H1 (cell line): ENCODE measurements at regions not wholly inside any gene's neighbourhood (a gene's known extent, or its start where the extent isn't known, plus 50 kb on each side); places are given as distances from the start of the nearest gene placed in this dataset.

Experiments
- CTCF ChIA-PET: fragments of 300-600 bp; sonication (Branson Sonifier 250); formaldehyde crosslinking; loops from one replicate; lab custom pipeline; 2021; ENCODE audit not compliant: partially characterized antibody; lab: Charles Lee
- POLR2A ChIA-PET: fragments of 300-600 bp; sonication (Branson Sonifier 250); formaldehyde crosslinking; loops from one replicate; lab custom pipeline; 2021; ENCODE audit warnings: inconsistent platforms; ENCODE audit not compliant: partially characterized antibody; lab: Charles Lee
- DNase-seq, 2 experiments: peaks; one replicate each; pipeline versions ENCODE4 v3.0.0 to v3.0.0-alpha.2; 2010 to 2022; ENCODE audit warnings: low spot score in 2 of 2, low read depth in 1 of 2, mixed read lengths in 1 of 2
- FAIRE-seq: peaks from 2 replicates; lab custom pipeline; 2011; peaks lifted over from hg19 to GRCh38; lab: Jason Lieb, UNC
- H2AFZ ChIP-seq: 2 replicates; pipeline ENCODE4 v1.8.1; 2012; ENCODE audit warnings: low read length, inconsistent platforms
- H2AK5ac ChIP-seq: 2 replicates; pipeline ENCODE4 v1.6.1; 2013; ENCODE audit warnings: low read depth, low read length
- H2BK120ac ChIP-seq: replicated peaks from 2 replicates; pipeline ENCODE3; 2013; ENCODE audit warnings: low read depth, low read length, inconsistent platforms
- H2BK12ac ChIP-seq: 2 replicates; pipeline ENCODE4 v1.6.1; 2013; ENCODE audit warnings: low read depth, low read length
- H2BK15ac ChIP-seq: 2 replicates; pipeline ENCODE4 v1.6.1; 2013; ENCODE audit warnings: low read length
- H2BK20ac ChIP-seq: 2 replicates; pipeline ENCODE4 v1.6.1; 2013; ENCODE audit warnings: low read length
- H2BK5ac ChIP-seq: 2 replicates; pipeline ENCODE4 v1.6.1; 2013; ENCODE audit warnings: low read depth, low read length
- H3K14ac ChIP-seq: 2 replicates; pipeline ENCODE4 v1.6.1; 2013; ENCODE audit warnings: inconsistent platforms; ENCODE audit not compliant: insufficient read length
- H3K18ac ChIP-seq: 2 replicates; pipeline ENCODE4 v1.6.1; 2013; ENCODE audit warnings: low read length; ENCODE audit errors: extremely low read depth
- H3K23ac ChIP-seq: 2 replicates; pipeline ENCODE4 v1.6.1; 2013; ENCODE audit warnings: inconsistent platforms; ENCODE audit not compliant: insufficient read length
- H3K23me2 ChIP-seq: 2 replicates; pipeline ENCODE4 v1.6.1; 2013; ENCODE audit warnings: low read depth, low read length
- H3K27ac ChIP-seq: 2 replicates; pipeline ENCODE4 v1.6.1; 2011; ENCODE audit warnings: low read depth, low read length, inconsistent platforms
- H3K27me3 ChIP-seq, 4 experiments: replicated peaks in 1 of 4; 1 replicate in 1 of 4; 2 replicates in 3 of 4; pipeline versions ENCODE4 v1.6.1 to v1.8.1; 2011 to 2013; ENCODE audit warnings: low read length in 3 of 4, mild to moderate bottlenecking in 3 of 4, inconsistent platforms in 2 of 4, mixed read lengths in 2 of 4, moderate library complexity in 1 of 4; ENCODE audit not compliant: control insufficient read depth in 3 of 4, insufficient read depth in 3 of 4; ENCODE audit errors: extremely low read depth in 1 of 4
- H3K36me3 ChIP-seq, 4 experiments: 2 replicates each; pipeline versions ENCODE4 v1.6.1 to v1.8.1; 2011 to 2013; ENCODE audit warnings: mild to moderate bottlenecking in 4 of 4, low read length in 3 of 4, moderate library complexity in 2 of 4, control low read depth in 1 of 4, inconsistent platforms in 1 of 4; ENCODE audit not compliant: insufficient read depth in 4 of 4, control insufficient read depth in 2 of 4
- H3K4ac ChIP-seq: replicated peaks from 2 replicates; pipeline ENCODE3; 2013; ENCODE audit warnings: low read length, low read depth, mixed read lengths, inconsistent platforms; ENCODE audit not compliant: insufficient read length
- H3K4me1 ChIP-seq, 4 experiments: replicated peaks in 1 of 4; 1 replicate in 1 of 4; 2 replicates in 3 of 4; pipeline versions ENCODE4 v1.6.1 to v1.8.1; 2011 to 2013; ENCODE audit warnings: low read length in 3 of 4, inconsistent platforms in 2 of 4, mixed read lengths in 1 of 4; ENCODE audit not compliant: insufficient read depth in 4 of 4, control insufficient read depth in 3 of 4
- H3K4me2 ChIP-seq, 2 experiments: 2 replicates each; pipeline versions ENCODE4 v1.6.1 to v1.8.1; 2011 to 2013; ENCODE audit warnings: low read depth in 2 of 2, low read length in 2 of 2, control low read depth in 1 of 2, inconsistent platforms in 1 of 2, mild to moderate bottlenecking in 1 of 2; ENCODE audit not compliant: insufficient read depth in 1 of 2
- H3K4me3 ChIP-seq, 4 experiments: fragments of 200-600, 300-600 bp in 1 of 4; sonication (generic), shearing (Covaris generic), sonication (Bioruptor Twin) in 1 of 4; 2 replicates each; pipeline versions ENCODE4 v1.5.1 to v1.8.1; 2011 to 2016; ENCODE audit warnings: low read length in 4 of 4, low read depth in 3 of 4, control low read depth in 2 of 4, inconsistent platforms in 2 of 4, mild to moderate bottlenecking in 2 of 4, mixed read lengths in 1 of 4, moderate library complexity in 1 of 4; ENCODE audit not compliant: insufficient read depth in 2 of 4; ENCODE audit errors: extremely low read depth in 1 of 4
- H3K56ac ChIP-seq: replicated peaks from 2 replicates; pipeline ENCODE3; 2013; ENCODE audit warnings: low read depth, mild to moderate bottlenecking, mixed read lengths, low read length, inconsistent platforms; ENCODE audit not compliant: insufficient read length
- H3K79me1 ChIP-seq: 2 replicates; pipeline ENCODE4 v1.6.1; 2013; ENCODE audit warnings: low read depth, low read length, control low read depth
- H3K79me2 ChIP-seq, 2 experiments: 2 replicates each; pipeline versions ENCODE4 v1.6.1 to v1.8.1; 2012 to 2013; ENCODE audit warnings: low read length in 2 of 2, mild to moderate bottlenecking in 2 of 2, inconsistent platforms in 1 of 2; ENCODE audit not compliant: insufficient read depth in 2 of 2, control insufficient read depth in 1 of 2
- H3K9ac ChIP-seq, 4 experiments: replicated peaks in 1 of 4; 1 replicate in 1 of 4; 2 replicates in 3 of 4; pipeline versions ENCODE4 v1.6.1 to v1.8.1; 2011 to 2013; ENCODE audit warnings: low read depth in 3 of 4, low read length in 3 of 4, control low read depth in 2 of 4, mild to moderate bottlenecking in 2 of 4, moderate library complexity in 2 of 4, inconsistent platforms in 1 of 4; ENCODE audit errors: extremely low read depth in 1 of 4
- H3K9me3 ChIP-seq, 2 experiments: 2 replicates each; pipeline versions ENCODE4 v1.6.1 to v1.8.1; 2012 to 2013; ENCODE audit warnings: mild to moderate bottlenecking in 2 of 2, moderate library complexity in 2 of 2, control low read depth in 1 of 2, inconsistent platforms in 1 of 2, low read depth in 1 of 2, low read length in 1 of 2, mixed read lengths in 1 of 2; ENCODE audit not compliant: insufficient read depth in 2 of 2
- H4K20me1 ChIP-seq, 2 experiments: replicated peaks in 1 of 2; 2 replicates each; pipeline versions ENCODE3 to v1.8.1; 2011 to 2013; ENCODE audit warnings: inconsistent platforms in 2 of 2, low read length in 2 of 2, mild to moderate bottlenecking in 1 of 2; ENCODE audit not compliant: insufficient read depth in 2 of 2, control insufficient read depth in 1 of 2
- H4K5ac ChIP-seq: 2 replicates; pipeline ENCODE4 v1.6.1; 2013; ENCODE audit warnings: low read length, low read depth, mixed read lengths, inconsistent platforms; ENCODE audit not compliant: insufficient read length
- H4K8ac ChIP-seq: 2 replicates; pipeline ENCODE4 v1.8.0; 2013; ENCODE audit warnings: mild to moderate bottlenecking, moderate library complexity, low read length, inconsistent platforms; ENCODE audit not compliant: insufficient read depth; ENCODE audit errors: extremely low read depth
- H4K91ac ChIP-seq: replicated peaks from 2 replicates; pipeline ENCODE3; 2013; ENCODE audit warnings: low read length, mixed read lengths, inconsistent platforms; ENCODE audit not compliant: insufficient read length
- BRCA1 ChIP-seq: IDR thresholded peaks from 2 replicates; pipeline ENCODE4 v1.6.1; 2012; ENCODE audit warnings: low read depth, low read length, improper control_type of control experiment
- CHD2 ChIP-seq: IDR thresholded peaks from 2 replicates; pipeline ENCODE4 v1.6.1; 2012; ENCODE audit warnings: low read length, improper control_type of control experiment
- EGR1 ChIP-seq: IDR thresholded peaks from 2 replicates; pipeline ENCODE4 v1.6.1; 2011; ENCODE audit warnings: low read depth, low read length, borderline replicate concordance
- EP300 ChIP-seq, 2 experiments: IDR thresholded peaks; 1 replicate in 1 of 2; 2 replicates in 1 of 2; pipeline ENCODE4 v1.6.1; 2011 to 2012; ENCODE audit warnings: low read depth in 2 of 2, low read length in 2 of 2, mild to moderate bottlenecking in 2 of 2, borderline replicate concordance in 1 of 2, inconsistent platforms in 1 of 2, moderate library complexity in 1 of 2
- JUND ChIP-seq: IDR thresholded peaks from 2 replicates; pipeline ENCODE4 v1.6.1; 2011; ENCODE audit warnings: mild to moderate bottlenecking, improper control_type of control experiment, low read length
- KDM1A ChIP-seq: fragments of 200-600, 300-600 bp; sonication (generic); IDR thresholded peaks from 2 replicates; pipeline ENCODE4 v1.7.1; 2016; ENCODE audit warnings: mild to moderate bottlenecking, low read length, borderline replicate concordance
- NRF1 ChIP-seq: IDR thresholded peaks from 2 replicates; pipeline ENCODE4 v1.6.1; 2011; ENCODE audit warnings: mild to moderate bottlenecking, low read depth, low read length, improper control_type of control experiment
- POLR2AphosphoS5 ChIP-seq: IDR thresholded peaks from 2 replicates; pipeline ENCODE4 v1.6.1; 2011; ENCODE audit warnings: low read depth, low read length
- SIN3A ChIP-seq, 2 experiments: IDR thresholded peaks in 1 of 2; conservative IDR thresholded peaks in 1 of 2; 2 replicates each; pipeline ENCODE4 v1.6.1; 2011 to 2012; ENCODE audit warnings: low read length in 2 of 2, improper control_type of control experiment in 1 of 2, low read depth in 1 of 2, mild to moderate bottlenecking in 1 of 2
- SP1 ChIP-seq: IDR thresholded peaks from 2 replicates; pipeline ENCODE4 v1.6.1; 2011; ENCODE audit warnings: low read depth, low read length
- SP2 ChIP-seq: IDR thresholded peaks from 2 replicates; pipeline ENCODE4 v1.6.1; 2012; ENCODE audit warnings: mild to moderate bottlenecking, low read length, inconsistent platforms
- TAF1 ChIP-seq: IDR thresholded peaks from 2 replicates; pipeline ENCODE4 v1.6.1; 2011; ENCODE audit warnings: mild to moderate bottlenecking, low read depth, low read length
- USF2 ChIP-seq: IDR thresholded peaks from 2 replicates; pipeline ENCODE4 v1.6.1; 2011; ENCODE audit warnings: low read length, improper control_type of control experiment
- WGBS, 2 experiments: shearing (Covaris generic) in 1 of 2; methylation state at CpG; one replicate each; pipeline versions ENCODE4 v1.1.6 to v1.1.7; 2013 to 2015; ENCODE audit warnings: low lambda C conversion rate in 2 of 2, mixed read lengths in 2 of 2, inconsistent platforms in 1 of 2, low coverage in 1 of 2, missing lambda C conversion rate in 1 of 2; ENCODE audit not compliant: insufficient replicate concordance in 2 of 2, insufficient coverage in 1 of 2, insufficient read length in 1 of 2; ENCODE audit errors: extremely low coverage in 1 of 2, missing lambda C conversion rate in 1 of 2; 5-methylcytosine and 5-hydroxymethylcytosine counted together

GRCh38 chr15:72961346-72961745 lies 90.9 kb upstream of the NEO1 start:
- H3K4me1 ChIP-seq: no peaks in the 10 kb centered on the region

More at GRCh38 chr15:72961346-72961745, 90.9 kb upstream of the NEO1 start:
- 86% methylated on average over 3 of the region's 3 CpGs; no CpG with 5 or more reads in 1 of the 2 experiments for WGBS, 2 experiments
- Histone ChIP-seq H2BK12ac (no peak overlapping the region), H4K8ac (no peak overlapping the region), H3K4ac (no peak overlapping the region), H4K5ac (no peak overlapping the region), H4K91ac (no peak overlapping the region), H2BK15ac (no peak overlapping the region), H3K4me2 (no peak overlapping the region), H3K79me1 (no peaks in the 10 kb centered on the region), H3K4me3 (no peak overlapping the region), H3K27ac (no peak overlapping the region), H2AFZ (no peak overlapping the region), H3K9ac (no peak overlapping the region), H2AK5ac (no peak overlapping the region), H3K23me2 (no peaks in the 10 kb centered on the region), H3K23ac (no peak overlapping the region), H3K36me3 (no peaks in the 10 kb centered on the region), H3K27me3 (no peaks in the 10 kb centered on the region), H3K9me3 (peaks cover 3 to 7% of the 10 kb centered on the region in 2 experiments; a peak in 3 of 4 replicates), H2BK5ac (no peak overlapping the region), H2BK120ac (no peak overlapping the region), H3K14ac (no peak overlapping the region), H3K18ac (no peak overlapping the region), H4K20me1 (no peaks in the 10 kb centered on the region), H3K79me2 (no peaks in the 10 kb centered on the region), H3K56ac (no peak overlapping the region), H2BK20ac (no peak overlapping the region)
- ChIA-PET CTCF (interaction anchor here (1.0 kb wide), 1 partner anchor 280 kb away, joined by 3 read pairs; no protein-coding TSS in a partner anchor), POLR2A (no interaction called here)
- DNase-seq: no peak
- TF ChIP-seq SP1 (no peak), JUND (no peak), NRF1 (no peak), TAF1 (no peak), KDM1A (no peak), EP300 (IDR thresholded peaks at IDR 0.05; ENCODE audit: borderline replicate concordance in 1 of 2, low read depth in 2 of 2, low read length in 2 of 2) (no peak), SP2 (no peak), SIN3A (conservative IDR thresholded peaks at IDR 0.05 in 1 of 2, IDR thresholded peaks at IDR 0.05 in 1 of 2; ENCODE audit: low read depth in 1 of 2, low read length in 2 of 2) (no peak), BRCA1 (no peak), EGR1 (no peak), USF2 (no peak), POLR2AphosphoS5 (no peak), CHD2 (no peak)
- FAIRE-seq: no peak
